ENCODE measurements at regions not wholly inside any gene's neighbourhood (a gene's known extent, or its start where the extent isn't known, plus 50 kb on each side); places are given as distances from the start of the nearest gene placed in this dataset.

GRCh38 chr14:89600029-89600428 is 183.0 kb upstream of the FOXN3 start:
- Mint-ChIP-seq H3K9me3 (peaks cover 55% of the 10 kb centered on the region), H3K27ac (no peak overlapping the region), H3K36me3 (ENCODE audit: low read depth) (peaks cover 52% of the 10 kb centered on the region), H3K4me3 (no peak overlapping the region), H3K27me3 (ENCODE audit: low read depth) (no peaks in the 10 kb centered on the region), H3K4me1 (no peaks in the 10 kb centered on the region)
- TF ChIP-seq, protein P1, sequence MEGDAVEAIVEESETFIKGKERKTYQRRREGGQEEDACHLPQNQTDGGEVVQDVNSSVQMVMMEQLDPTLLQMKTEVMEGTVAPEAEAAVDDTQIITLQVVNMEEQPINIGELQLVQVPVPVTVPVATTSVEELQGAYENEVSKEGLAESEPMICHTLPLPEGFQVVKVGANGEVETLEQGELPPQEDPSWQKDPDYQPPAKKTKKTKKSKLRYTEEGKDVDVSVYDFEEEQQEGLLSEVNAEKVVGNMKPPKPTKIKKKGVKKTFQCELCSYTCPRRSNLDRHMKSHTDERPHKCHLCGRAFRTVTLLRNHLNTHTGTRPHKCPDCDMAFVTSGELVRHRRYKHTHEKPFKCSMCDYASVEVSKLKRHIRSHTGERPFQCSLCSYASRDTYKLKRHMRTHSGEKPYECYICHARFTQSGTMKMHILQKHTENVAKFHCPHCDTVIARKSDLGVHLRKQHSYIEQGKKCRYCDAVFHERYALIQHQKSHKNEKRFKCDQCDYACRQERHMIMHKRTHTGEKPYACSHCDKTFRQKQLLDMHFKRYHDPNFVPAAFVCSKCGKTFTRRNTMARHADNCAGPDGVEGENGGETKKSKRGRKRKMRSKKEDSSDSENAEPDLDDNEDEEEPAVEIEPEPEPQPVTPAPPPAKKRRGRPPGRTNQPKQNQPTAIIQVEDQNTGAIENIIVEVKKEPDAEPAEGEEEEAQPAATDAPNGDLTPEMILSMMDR (IDR thresholded peaks at IDR 0.05; ENCODE audit: unreplicated experiment in 3 of 3), result no peak

DNA sequence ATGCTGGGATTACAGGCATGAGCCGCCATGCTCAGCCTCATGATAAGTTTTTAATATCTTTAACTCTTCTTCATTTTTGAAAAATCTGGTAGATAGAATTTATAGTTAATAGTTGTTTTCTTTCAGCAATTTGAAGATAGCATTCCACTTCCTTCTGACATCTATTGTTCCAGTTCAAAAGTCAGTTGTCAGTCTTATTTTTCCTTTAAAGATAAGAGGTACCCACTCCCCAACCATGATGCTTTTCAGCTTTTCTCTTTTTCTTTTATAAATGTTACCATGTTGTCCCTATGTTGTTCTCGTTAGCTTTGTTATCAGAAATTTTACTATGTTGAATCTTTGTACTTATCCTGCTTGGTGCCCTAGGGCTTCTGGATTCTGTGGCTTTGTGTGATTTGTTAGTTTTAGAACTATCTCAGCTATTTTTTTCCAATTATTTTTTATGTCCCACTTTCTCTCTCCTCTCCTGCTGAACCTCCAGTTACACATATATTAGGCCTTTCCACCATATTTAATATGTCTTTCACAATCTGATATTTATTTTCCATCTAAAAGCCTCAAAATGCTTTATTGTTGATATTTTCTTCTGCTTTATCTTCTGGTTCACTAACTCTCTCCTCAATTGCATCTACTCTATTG is 181.6 kb upstream of the FOXN3 start:
- peaks cover 53% of the 10 kb centered on the region for H3K9me3 Mint-ChIP-seq
- no peaks in the 10 kb centered on the region for H3K4me1 Mint-ChIP-seq

GRCh38 chr14:89592961-89593360 is 175.9 kb upstream of the FOXN3 start:
- H3K27me3 Mint-ChIP-seq (ENCODE audit: low read depth), result no peaks in the 10 kb centered on the region
- H3K9me3 Mint-ChIP-seq, result peaks cover 60% of the 10 kb centered on the region
- TF ChIP-seq, protein P1 (IDR thresholded peaks at IDR 0.05; ENCODE audit: unreplicated experiment in 3 of 3), result no peak
- no peak overlapping the region for H3K27ac Mint-ChIP-seq
- H3K4me3 Mint-ChIP-seq, result no peak overlapping the region
- H3K36me3 Mint-ChIP-seq (ENCODE audit: low read depth), result peaks cover 57% of the 10 kb centered on the region
- H3K4me1 Mint-ChIP-seq, result no peaks in the 10 kb centered on the region

More for the DNA sequence above, 181.6 kb upstream of the FOXN3 start:
- Mint-ChIP-seq H3K27ac (no peak overlapping the region), H3K27me3 (ENCODE audit: low read depth) (no peaks in the 10 kb centered on the region), H3K4me3 (no peak overlapping the region), H3K36me3 (ENCODE audit: low read depth) (peaks cover 47% of the 10 kb centered on the region)
- TF ChIP-seq, protein P1 (IDR thresholded peaks at IDR 0.05; ENCODE audit: unreplicated experiment in 3 of 3), result no peak

DNA sequence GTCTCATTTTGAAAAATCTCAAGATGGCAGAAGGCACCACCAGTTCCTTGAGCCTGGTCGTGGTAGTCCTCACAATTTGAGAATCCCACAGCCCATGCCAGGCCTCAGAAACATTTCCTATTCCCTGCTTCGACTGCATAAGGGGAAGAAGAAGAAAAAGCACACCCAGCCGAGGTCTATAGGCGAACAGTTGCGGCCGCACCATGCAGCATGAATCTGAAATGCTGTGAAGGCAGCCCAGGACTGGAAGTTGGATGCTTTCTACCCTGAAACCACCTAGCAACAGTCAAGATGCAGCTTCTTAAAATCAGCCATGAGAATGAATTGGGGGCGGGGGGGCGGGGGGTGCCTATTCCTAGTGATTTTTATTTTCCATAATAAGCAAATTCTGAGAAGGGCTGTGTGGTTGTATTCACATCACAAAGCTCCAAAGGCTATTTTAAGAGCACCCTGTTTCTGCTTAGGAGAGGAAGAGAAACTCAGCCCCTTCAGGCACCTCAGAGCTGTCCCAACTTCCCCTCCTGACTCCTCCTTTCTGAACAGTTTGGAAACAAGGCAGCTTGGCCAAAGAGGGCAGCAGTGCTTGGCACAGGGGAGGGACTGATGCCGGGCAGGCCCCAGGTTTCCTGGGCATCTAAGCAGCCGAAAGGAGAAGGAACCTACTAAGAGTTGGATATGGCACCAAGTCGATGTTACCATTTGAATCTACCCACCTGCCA is 172.5 kb upstream of the FOXN3 start:
- no peak overlapping the region for H3K4me3 Mint-ChIP-seq
- no peaks in the 10 kb centered on the region for H3K4me1 Mint-ChIP-seq
- peaks cover 43% of the 10 kb centered on the region for H3K36me3 Mint-ChIP-seq (ENCODE audit: low read depth)
- TF ChIP-seq, protein P1 (IDR thresholded peaks at IDR 0.05; ENCODE audit: unreplicated experiment in 3 of 3), result no peak
- peaks cover 50% of the 10 kb centered on the region for H3K9me3 Mint-ChIP-seq
- no peak overlapping the region for H3K27ac Mint-ChIP-seq
- H3K27me3 Mint-ChIP-seq (ENCODE audit: low read depth), result no peaks in the 10 kb centered on the region

DNA sequence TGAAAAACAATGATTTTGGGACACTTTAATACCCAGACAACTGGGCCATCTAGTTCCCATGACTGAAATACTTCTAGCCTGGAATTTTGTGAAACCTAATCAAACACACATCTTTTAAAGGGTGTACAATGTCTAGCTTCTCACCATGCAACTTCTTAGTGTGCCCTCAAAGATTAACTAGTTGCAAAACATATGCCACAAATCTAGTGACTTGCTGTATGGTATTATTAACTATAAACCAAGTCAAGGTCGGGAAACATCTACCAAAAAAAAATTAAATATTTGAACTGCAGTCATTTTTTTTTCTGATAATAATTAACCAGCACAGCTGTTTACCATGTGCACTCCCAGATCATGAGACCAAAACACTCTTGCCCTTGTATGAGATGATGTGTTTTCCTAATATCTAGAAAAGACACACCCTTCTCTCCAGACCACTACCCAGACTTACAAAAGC is 171.8 kb upstream of the FOXN3 start:
- Mint-ChIP-seq H3K27ac (no peak overlapping the region), H3K9me3 (peaks cover 45% of the 10 kb centered on the region), H3K4me1 (no peaks in the 10 kb centered on the region), H3K27me3 (ENCODE audit: low read depth) (no peaks in the 10 kb centered on the region), H3K4me3 (no peak overlapping the region), H3K36me3 (ENCODE audit: low read depth) (peaks cover 37% of the 10 kb centered on the region)
- TF ChIP-seq, protein P1 (IDR thresholded peaks at IDR 0.05; ENCODE audit: unreplicated experiment in 3 of 3), result no peak

All from nephron (organoid).